ENCODE measurements at regions not wholly inside any gene's neighbourhood (a gene's known extent, or its start where the extent isn't known, plus 50 kb on each side); places are given as distances from the start of the nearest gene placed in this dataset.

DNA sequence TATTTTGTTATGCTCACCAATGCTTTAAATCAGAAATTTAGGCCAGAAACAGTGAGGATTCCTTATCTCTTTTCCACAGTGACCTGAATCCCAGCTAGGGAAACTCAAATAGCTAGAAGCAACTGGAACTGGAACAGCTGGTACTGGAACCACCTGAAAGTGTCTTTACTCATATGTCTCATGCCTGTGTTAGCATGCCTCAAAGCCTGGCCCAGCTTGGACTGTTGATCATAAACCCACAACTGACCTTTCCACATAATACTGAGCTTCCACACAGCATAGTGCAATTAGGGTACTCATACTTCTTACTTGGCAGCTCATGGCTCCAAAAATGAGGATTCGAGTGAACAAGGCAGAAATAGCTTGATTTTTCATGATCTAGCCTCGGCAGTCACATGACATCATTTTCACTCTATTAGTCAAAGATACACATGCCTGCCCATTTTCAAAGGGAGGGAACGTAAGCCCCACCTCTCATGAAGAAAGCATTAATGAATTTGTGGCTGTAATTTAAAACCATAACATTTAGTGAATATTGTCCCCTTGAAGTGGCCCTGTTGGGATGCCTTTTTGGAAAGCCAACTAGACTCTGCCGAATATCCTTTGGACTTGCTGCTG is 80.8 kb upstream of the ACSL1 start:
- Histone ChIP-seq H3K4me1 (ENCODE audit: control insufficient read depth, insufficient read depth, low read length) (no peaks in the 10 kb centered on the region), H3K27ac (ENCODE audit: extremely low read depth, low read depth, low read length) (no peak overlapping the region), H3K36me3 (ENCODE audit: control insufficient read depth in 2 of 2, insufficient read depth in 1 of 2, low read length in 2 of 2) (no peaks in the 10 kb centered on the region), H3K4me3 (ENCODE audit: low read depth, low read length) (no peak overlapping the region), H3K9me3 (ENCODE audit: control insufficient read depth, insufficient read depth, low read depth, low read length) (no peaks in the 10 kb centered on the region)
- ChIA-PET CTCF (no interaction called here), POLR2A (no interaction called here)
- no peak for TF ChIP-seq ZBTB48 (tag by site-specific recombination; IDR thresholded peaks at IDR 0.05)
- TF ChIP-seq ZNF514 (tag by site-specific recombination; IDR thresholded peaks at IDR 0.05) = no peak
- TF ChIP-seq MZF1 (tag by site-specific recombination; IDR thresholded peaks at IDR 0.05; ENCODE audit: borderline replicate concordance) = no peak
- no peak for TF ChIP-seq OSR2 (tag by site-specific recombination; IDR thresholded peaks at IDR 0.05)
- TF ChIP-seq, protein P1, sequence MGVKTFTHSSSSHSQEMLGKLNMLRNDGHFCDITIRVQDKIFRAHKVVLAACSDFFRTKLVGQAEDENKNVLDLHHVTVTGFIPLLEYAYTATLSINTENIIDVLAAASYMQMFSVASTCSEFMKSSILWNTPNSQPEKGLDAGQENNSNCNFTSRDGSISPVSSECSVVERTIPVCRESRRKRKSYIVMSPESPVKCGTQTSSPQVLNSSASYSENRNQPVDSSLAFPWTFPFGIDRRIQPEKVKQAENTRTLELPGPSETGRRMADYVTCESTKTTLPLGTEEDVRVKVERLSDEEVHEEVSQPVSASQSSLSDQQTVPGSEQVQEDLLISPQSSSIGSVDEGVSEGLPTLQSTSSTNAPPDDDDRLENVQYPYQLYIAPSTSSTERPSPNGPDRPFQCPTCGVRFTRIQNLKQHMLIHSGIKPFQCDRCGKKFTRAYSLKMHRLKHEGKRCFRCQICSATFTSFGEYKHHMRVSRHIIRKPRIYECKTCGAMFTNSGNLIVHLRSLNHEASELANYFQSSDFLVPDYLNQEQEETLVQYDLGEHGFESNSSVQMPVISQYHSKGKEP (tag by site-specific recombination; IDR thresholded peaks at IDR 0.05) = no peak
- TF ChIP-seq PRDM1 (tag by site-specific recombination; IDR thresholded peaks at IDR 0.05) = no peak
- no peak for TF ChIP-seq ZNF366 (tag by site-specific recombination; conservative IDR thresholded peaks at IDR 0.05)
- TF ChIP-seq ZNF223 (tag by site-specific recombination; IDR thresholded peaks at IDR 0.05) = no peak
- TF ChIP-seq ZNF211 (tag by site-specific recombination; IDR thresholded peaks at IDR 0.05; ENCODE audit: low read depth) = no peak
- TF ChIP-seq ZNF677 (tag by site-specific recombination; IDR thresholded peaks at IDR 0.05) = no peak
- TF ChIP-seq ZNF621 (tag by site-specific recombination; IDR thresholded peaks at IDR 0.05) = no peak
- TF ChIP-seq KLF8 (tag by site-specific recombination; IDR thresholded peaks at IDR 0.05) = no peak
- no peak for TF ChIP-seq ZNF521 (tag by site-specific recombination; IDR thresholded peaks at IDR 0.05)
- TF ChIP-seq KLF16 (tag by site-specific recombination; IDR thresholded peaks at IDR 0.05) = no peak
- no peak for TF ChIP-seq ZNF501 (tag by site-specific recombination; IDR thresholded peaks at IDR 0.05)
- TF ChIP-seq ZFP3 (tag by site-specific recombination; IDR thresholded peaks at IDR 0.05; ENCODE audit: low read depth) = no peak
- TF ChIP-seq ZFP69B (tag by site-specific recombination; IDR thresholded peaks at IDR 0.05) = no peak
- TF ChIP-seq ZNF555 (tag by site-specific recombination; conservative IDR thresholded peaks at IDR 0.05) = no peak
- TF ChIP-seq, protein P2, sequence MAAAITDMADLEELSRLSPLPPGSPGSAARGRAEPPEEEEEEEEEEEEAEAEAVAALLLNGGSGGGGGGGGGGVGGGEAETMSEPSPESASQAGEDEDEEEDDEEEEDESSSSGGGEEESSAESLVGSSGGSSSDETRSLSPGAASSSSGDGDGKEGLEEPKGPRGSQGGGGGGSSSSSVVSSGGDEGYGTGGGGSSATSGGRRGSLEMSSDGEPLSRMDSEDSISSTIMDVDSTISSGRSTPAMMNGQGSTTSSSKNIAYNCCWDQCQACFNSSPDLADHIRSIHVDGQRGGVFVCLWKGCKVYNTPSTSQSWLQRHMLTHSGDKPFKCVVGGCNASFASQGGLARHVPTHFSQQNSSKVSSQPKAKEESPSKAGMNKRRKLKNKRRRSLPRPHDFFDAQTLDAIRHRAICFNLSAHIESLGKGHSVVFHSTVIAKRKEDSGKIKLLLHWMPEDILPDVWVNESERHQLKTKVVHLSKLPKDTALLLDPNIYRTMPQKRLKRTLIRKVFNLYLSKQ (tag by site-specific recombination; IDR thresholded peaks at IDR 0.05; ENCODE audit: borderline replicate concordance) = no peak

DNA sequence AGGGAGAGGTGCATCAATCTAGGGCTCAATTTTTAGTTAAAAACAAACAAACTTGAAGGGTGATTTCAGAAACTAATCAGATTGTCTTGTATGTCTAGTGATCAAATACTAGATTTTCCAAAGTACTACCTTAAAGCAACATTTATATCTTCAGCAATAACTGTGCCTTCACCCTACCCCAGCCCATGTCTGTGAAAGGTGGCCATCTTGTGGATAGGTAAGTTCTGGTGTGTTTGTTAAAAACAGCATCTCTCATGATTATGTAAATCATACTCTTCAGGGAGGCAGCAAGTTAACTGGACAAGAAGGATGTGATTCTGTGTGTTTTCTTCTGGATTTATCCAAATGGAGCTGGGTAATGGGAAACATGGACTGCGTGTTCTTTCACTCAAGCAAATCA is 81.4 kb upstream of the ACSL1 start:
- CTCF ChIA-PET = interaction anchor here (0.9 kb wide), 1 partner anchor 28 kb away, joined by 3 read pairs; no protein-coding TSS in a partner anchor
- TF ChIP-seq ZNF837 (tag by site-specific recombination; IDR thresholded peaks at IDR 0.05) (no peak), ZNF184 (tag by site-specific recombination; IDR thresholded peaks at IDR 0.05) (no peak)
- TF ChIP-seq, protein P3, sequence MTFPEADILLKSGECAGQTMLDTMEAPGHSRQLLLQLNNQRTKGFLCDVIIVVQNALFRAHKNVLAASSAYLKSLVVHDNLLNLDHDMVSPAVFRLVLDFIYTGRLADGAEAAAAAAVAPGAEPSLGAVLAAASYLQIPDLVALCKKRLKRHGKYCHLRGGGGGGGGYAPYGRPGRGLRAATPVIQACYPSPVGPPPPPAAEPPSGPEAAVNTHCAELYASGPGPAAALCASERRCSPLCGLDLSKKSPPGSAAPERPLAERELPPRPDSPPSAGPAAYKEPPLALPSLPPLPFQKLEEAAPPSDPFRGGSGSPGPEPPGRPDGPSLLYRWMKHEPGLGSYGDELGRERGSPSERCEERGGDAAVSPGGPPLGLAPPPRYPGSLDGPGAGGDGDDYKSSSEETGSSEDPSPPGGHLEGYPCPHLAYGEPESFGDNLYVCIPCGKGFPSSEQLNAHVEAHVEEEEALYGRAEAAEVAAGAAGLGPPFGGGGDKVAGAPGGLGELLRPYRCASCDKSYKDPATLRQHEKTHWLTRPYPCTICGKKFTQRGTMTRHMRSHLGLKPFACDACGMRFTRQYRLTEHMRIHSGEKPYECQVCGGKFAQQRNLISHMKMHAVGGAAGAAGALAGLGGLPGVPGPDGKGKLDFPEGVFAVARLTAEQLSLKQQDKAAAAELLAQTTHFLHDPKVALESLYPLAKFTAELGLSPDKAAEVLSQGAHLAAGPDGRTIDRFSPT (tag by site-specific recombination; IDR thresholded peaks at IDR 0.05) = no peak
- TF ChIP-seq, protein P4, sequence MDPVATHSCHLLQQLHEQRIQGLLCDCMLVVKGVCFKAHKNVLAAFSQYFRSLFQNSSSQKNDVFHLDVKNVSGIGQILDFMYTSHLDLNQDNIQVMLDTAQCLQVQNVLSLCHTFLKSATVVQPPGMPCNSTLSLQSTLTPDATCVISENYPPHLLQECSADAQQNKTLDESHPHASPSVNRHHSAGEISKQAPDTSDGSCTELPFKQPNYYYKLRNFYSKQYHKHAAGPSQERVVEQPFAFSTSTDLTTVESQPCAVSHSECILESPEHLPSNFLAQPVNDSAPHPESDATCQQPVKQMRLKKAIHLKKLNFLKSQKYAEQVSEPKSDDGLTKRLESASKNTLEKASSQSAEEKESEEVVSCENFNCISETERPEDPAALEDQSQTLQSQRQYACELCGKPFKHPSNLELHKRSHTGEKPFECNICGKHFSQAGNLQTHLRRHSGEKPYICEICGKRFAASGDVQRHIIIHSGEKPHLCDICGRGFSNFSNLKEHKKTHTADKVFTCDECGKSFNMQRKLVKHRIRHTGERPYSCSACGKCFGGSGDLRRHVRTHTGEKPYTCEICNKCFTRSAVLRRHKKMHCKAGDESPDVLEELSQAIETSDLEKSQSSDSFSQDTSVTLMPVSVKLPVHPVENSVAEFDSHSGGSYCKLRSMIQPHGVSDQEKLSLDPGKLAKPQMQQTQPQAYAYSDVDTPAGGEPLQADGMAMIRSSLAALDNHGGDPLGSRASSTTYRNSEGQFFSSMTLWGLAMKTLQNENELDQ (tag by site-specific recombination; IDR thresholded peaks at IDR 0.05; ENCODE audit: low read depth) = no peak
- TF ChIP-seq, protein P5, sequence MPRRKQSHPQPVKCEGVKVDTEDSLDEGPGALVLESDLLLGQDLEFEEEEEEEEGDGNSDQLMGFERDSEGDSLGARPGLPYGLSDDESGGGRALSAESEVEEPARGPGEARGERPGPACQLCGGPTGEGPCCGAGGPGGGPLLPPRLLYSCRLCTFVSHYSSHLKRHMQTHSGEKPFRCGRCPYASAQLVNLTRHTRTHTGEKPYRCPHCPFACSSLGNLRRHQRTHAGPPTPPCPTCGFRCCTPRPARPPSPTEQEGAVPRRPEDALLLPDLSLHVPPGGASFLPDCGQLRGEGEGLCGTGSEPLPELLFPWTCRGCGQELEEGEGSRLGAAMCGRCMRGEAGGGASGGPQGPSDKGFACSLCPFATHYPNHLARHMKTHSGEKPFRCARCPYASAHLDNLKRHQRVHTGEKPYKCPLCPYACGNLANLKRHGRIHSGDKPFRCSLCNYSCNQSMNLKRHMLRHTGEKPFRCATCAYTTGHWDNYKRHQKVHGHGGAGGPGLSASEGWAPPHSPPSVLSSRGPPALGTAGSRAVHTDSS (tag by site-specific recombination; IDR thresholded peaks at IDR 0.05) = no peak
- no peaks in the 10 kb centered on the region for H3K4me1 ChIP-seq (ENCODE audit: control insufficient read depth, insufficient read depth, low read length)
- POLR2A ChIA-PET = no interaction called here
- H3K36me3 ChIP-seq (ENCODE audit: control insufficient read depth in 2 of 2, insufficient read depth in 1 of 2, low read length in 2 of 2) = no peaks in the 10 kb centered on the region
- no peak overlapping the region for H3K4me3 ChIP-seq (ENCODE audit: low read depth, low read length)
- H3K9me3 ChIP-seq (ENCODE audit: control insufficient read depth, insufficient read depth, low read depth, low read length) = no peaks in the 10 kb centered on the region
- H3K27ac ChIP-seq (ENCODE audit: extremely low read depth, low read depth, low read length) = no peak overlapping the region

Measured in HEK293 (cell line).